Neural progenitor cell (in vitro differentiated cells): ENCODE measurements at regions not wholly inside any gene's neighbourhood (a gene's known extent, or its start where the extent isn't known, plus 50 kb on each side); places are given as distances from the start of the nearest gene placed in this dataset.

Experiments
- DNase-seq: peaks from one replicate; pipeline ENCODE4 v3.0.0-alpha.2; 2016; ENCODE audit warnings: low spot score
- H2AFZ ChIP-seq: fragments of 200-600 bp; sonication (generic); replicated peaks from 2 replicates; pipeline ENCODE4 v1.6.1; 2016; ENCODE audit warnings: antibody characterized with exemption
- H3F3A ChIP-seq: fragments of 200-600 bp; sonication (generic); 2 replicates; pipeline ENCODE4 v1.6.1; 2016; ENCODE audit warnings: antibody characterized with exemption, low read depth
- H3K27ac ChIP-seq: fragments of 200-600 bp; sonication (generic); 2 replicates; pipeline ENCODE4 v1.5.1; 2016; ENCODE audit warnings: mild to moderate bottlenecking
- H3K27me3 ChIP-seq: fragments of 200-600 bp; sonication (generic); 2 replicates; pipeline ENCODE4 v1.6.1; 2016; ENCODE audit warnings: mild to moderate bottlenecking, moderate library complexity
- H3K36me3 ChIP-seq: fragments of 200-600 bp; sonication (generic); 2 replicates; pipeline ENCODE4 v1.5.1; 2016
- H3K4me1 ChIP-seq: fragments of 200-600 bp; sonication (generic); 2 replicates; pipeline ENCODE4 v1.6.1; 2016; ENCODE audit warnings: mixed run types
- H3K4me2 ChIP-seq: fragments of 200-600 bp; sonication (generic); 2 replicates; pipeline ENCODE4 v1.6.1; 2016
- H3K4me3 ChIP-seq: fragments of 200-600 bp; sonication (generic); 2 replicates; pipeline ENCODE4 v1.5.1; 2016
- H3K79me2 ChIP-seq: fragments of 200-600 bp; sonication (generic); 2 replicates; pipeline ENCODE4 v1.6.1; 2016; ENCODE audit warnings: low read depth
- H3K9ac ChIP-seq: fragments of 200-600 bp; sonication (generic); 2 replicates; pipeline ENCODE4 v1.6.1; 2016
- H3K9me3 ChIP-seq: fragments of 200-600 bp; sonication (generic); 2 replicates; pipeline ENCODE4 v1.5.1; 2016; ENCODE audit warnings: low read depth
- H4K20me1 ChIP-seq: fragments of 200-600 bp; sonication (generic); 2 replicates; pipeline ENCODE4 v1.6.1; 2016; ENCODE audit warnings: low read depth
- H3K27ac Mint-ChIP-seq: 3 replicates; pipeline ENCODE4 v1.8.0; 2021; ENCODE audit warnings: mixed read lengths
- H3K27me3 Mint-ChIP-seq: 2 replicates; pipeline ENCODE4 v1.8.0; 2022; ENCODE audit warnings: low read depth, mild to moderate bottlenecking, inconsistent platforms, moderate library complexity, mixed read lengths; ENCODE audit not compliant: insufficient read depth
- H3K36me3 Mint-ChIP-seq: 3 replicates; pipeline ENCODE4 v1.8.0; 2021; ENCODE audit warnings: mixed read lengths
- H3K4me1 Mint-ChIP-seq: 3 replicates; pipeline ENCODE4 v1.8.0; 2021; ENCODE audit warnings: mixed read lengths
- H3K4me3 Mint-ChIP-seq: 3 replicates; pipeline ENCODE4 v1.8.0; 2021; ENCODE audit warnings: mild to moderate bottlenecking, moderate library complexity, mixed read lengths
- H3K9me3 Mint-ChIP-seq: 3 replicates; pipeline ENCODE4 v1.8.0; 2020; ENCODE audit warnings: mixed read lengths
- CTCF ChIP-seq: fragments of 200-600 bp; sonication (generic); IDR thresholded peaks from 2 replicates; pipeline ENCODE4 v1.5.1; 2017; ENCODE audit warnings: antibody characterized with exemption, mild to moderate bottlenecking
- EZH2 ChIP-seq: fragments of 200-600 bp; sonication (generic); IDR thresholded peaks from 2 replicates; pipeline ENCODE4 v1.6.1; 2017; ENCODE audit warnings: antibody characterized with exemption, mild to moderate bottlenecking, moderate library complexity
- EZH2phosphoT487 ChIP-seq: fragments of 200-600 bp; sonication (generic); IDR thresholded peaks from 2 replicates; pipeline ENCODE4 v1.6.1; 2017; ENCODE audit warnings: antibody characterized with exemption

DNA sequence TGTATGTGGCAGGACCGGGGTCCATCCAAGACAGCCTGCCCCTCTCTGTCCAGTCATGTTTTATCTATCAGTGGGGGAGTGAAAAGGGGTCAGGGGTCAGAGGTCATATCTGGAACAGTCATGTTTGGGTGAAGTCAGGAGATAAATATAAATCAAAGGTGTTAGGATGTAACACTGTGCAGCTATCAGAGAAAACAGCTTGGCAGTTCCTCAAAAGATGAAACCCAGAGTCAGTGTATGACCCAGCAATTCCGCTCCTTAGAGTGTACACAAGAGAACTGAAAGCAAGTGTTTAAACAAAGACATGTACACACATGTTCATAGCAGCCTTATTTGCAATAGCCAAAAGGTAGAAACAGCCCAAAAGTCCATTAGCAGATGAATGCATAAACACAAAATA is 361.3 kb downstream of the FOXL1 start:
- no peak for TF ChIP-seq EZH2phosphoT487
- no peak for TF ChIP-seq CTCF
- no peak for TF ChIP-seq EZH2

DNA sequence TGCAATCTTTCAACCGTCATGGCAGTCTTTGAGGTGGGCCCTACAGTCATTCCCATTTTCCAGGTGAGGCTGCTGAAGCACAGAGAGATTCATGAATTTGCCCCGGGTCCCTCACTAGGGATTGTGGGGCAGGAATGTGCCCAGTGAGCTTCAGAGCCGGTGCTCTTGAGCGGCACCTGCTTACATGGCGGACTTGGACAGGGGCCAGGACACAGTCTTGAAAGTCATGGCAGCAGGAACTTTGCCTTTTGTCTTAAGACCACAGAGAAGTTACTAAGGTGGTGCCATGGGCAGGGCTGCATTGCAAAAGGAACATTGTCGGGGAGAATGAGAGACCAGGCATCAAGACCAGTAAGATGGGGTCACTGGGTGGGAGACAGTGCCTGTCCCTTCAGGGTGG is 363.4 kb downstream of the FOXL1 start:
- Histone ChIP-seq H3K79me2 (no peaks in the 10 kb centered on the region), H3K9ac (no peak overlapping the region), H2AFZ (no peak overlapping the region), H3K4me2 (no peak overlapping the region), H3K36me3 (no peaks in the 10 kb centered on the region), H3K27ac (no peak overlapping the region), H3F3A (no peaks in the 10 kb centered on the region), H3K27me3 (no peaks in the 10 kb centered on the region), H4K20me1 (no peaks in the 10 kb centered on the region), H3K4me1 (peaks cover 9% of the 10 kb centered on the region), H3K4me3 (no peak overlapping the region), H3K9me3 (no peaks in the 10 kb centered on the region)
- H3K36me3 Mint-ChIP-seq = no peaks in the 10 kb centered on the region
- H3K4me1 Mint-ChIP-seq = peaks cover 23% of the 10 kb centered on the region
- TF ChIP-seq EZH2phosphoT487 (no peak), EZH2 (no peak), CTCF (no peak)
- H3K4me3 Mint-ChIP-seq = no peak overlapping the region
- DNase-seq = no peak
- peaks cover 9% of the 10 kb centered on the region for H3K27me3 Mint-ChIP-seq
- H3K27ac Mint-ChIP-seq = no peak overlapping the region
- peaks cover 13% of the 10 kb centered on the region for H3K9me3 Mint-ChIP-seq

More for the DNA sequence above, 361.3 kb downstream of the FOXL1 start:
- no peaks in the 10 kb centered on the region for H3K4me1 ChIP-seq
- H3K4me3 ChIP-seq = no peak overlapping the region
- H3F3A ChIP-seq = no peaks in the 10 kb centered on the region
- H4K20me1 ChIP-seq = no peaks in the 10 kb centered on the region
- no peaks in the 10 kb centered on the region for H3K36me3 ChIP-seq
- no peaks in the 10 kb centered on the region for H3K36me3 Mint-ChIP-seq
- no peak overlapping the region for H3K9ac ChIP-seq
- no peak for DNase-seq
- peaks cover 13% of the 10 kb centered on the region for H3K9me3 Mint-ChIP-seq
- no peaks in the 10 kb centered on the region for H3K27me3 ChIP-seq
- H3K27ac Mint-ChIP-seq = no peak overlapping the region
- H3K9me3 ChIP-seq = no peaks in the 10 kb centered on the region
- H3K4me3 Mint-ChIP-seq = no peak overlapping the region
- peaks cover 13% of the 10 kb centered on the region for H3K27me3 Mint-ChIP-seq
- H3K79me2 ChIP-seq = no peaks in the 10 kb centered on the region
- H3K4me1 Mint-ChIP-seq = peaks cover 30% of the 10 kb centered on the region
- no peak overlapping the region for H3K4me2 ChIP-seq
- H3K27ac ChIP-seq = no peak overlapping the region
- no peak overlapping the region for H2AFZ ChIP-seq

DNA sequence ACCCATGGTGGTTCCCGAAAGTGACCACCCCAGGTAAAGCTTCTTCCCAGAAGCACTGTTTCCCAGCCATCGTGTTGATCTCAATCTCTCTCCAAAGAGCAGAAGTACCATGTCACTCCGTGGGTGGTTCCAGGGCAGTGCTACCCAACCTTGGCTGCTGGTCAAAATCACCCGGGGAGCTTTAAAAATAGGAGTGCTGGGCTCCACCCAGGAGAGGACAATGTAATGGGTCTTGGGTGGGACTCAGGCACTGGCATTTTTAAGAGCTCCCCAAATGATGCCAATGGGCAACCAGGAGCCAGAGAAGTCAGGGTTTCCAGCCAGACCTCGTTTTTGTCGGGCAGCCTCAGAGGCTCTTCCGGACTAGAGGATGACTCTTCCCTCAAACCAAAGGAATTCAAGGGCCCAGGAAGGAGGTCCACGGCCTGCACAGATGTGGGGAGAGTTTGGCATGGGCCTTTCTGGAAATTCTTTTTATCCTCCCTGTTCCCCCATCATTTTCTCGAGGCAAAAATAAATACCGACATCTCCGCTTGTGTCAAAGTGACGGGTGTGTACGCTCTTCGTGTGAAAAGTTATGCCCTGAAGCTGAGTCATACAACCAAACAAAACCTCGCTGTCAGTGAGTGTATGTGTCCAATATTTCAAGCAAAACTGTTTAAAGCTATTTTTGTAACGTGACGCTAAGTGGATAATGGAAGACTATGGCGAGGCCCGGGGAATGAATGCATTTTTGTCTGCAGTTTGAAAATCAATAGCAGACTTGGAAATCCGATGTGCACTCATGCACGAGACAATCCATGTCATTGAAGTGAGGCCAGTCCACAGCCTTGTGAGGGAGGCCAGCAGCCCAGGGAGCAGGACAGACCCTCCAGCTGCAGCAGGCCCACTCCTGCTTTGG is 364.1 kb downstream of the FOXL1 start:
- Histone ChIP-seq H3K4me3 (no peak overlapping the region), H3K4me2 (no peak overlapping the region), H4K20me1 (no peaks in the 10 kb centered on the region), H3K9ac (no peak overlapping the region), H3K4me1 (peaks cover 11% of the 10 kb centered on the region), H2AFZ (no peak overlapping the region), H3K27me3 (no peaks in the 10 kb centered on the region), H3K36me3 (no peaks in the 10 kb centered on the region), H3K9me3 (no peaks in the 10 kb centered on the region), H3F3A (no peaks in the 10 kb centered on the region), H3K27ac (no peak overlapping the region), H3K79me2 (no peaks in the 10 kb centered on the region)
- TF ChIP-seq CTCF (no peak), EZH2 (no peak), EZH2phosphoT487 (no peak)
- no peaks in the 10 kb centered on the region for H3K36me3 Mint-ChIP-seq
- no peak overlapping the region for H3K27ac Mint-ChIP-seq
- no peak overlapping the region for H3K4me3 Mint-ChIP-seq
- peaks cover 23% of the 10 kb centered on the region for H3K4me1 Mint-ChIP-seq
- no peak for DNase-seq
- H3K9me3 Mint-ChIP-seq = peaks cover 13% of the 10 kb centered on the region
- H3K27me3 Mint-ChIP-seq = peaks cover 9% of the 10 kb centered on the region
